GM18505 (cell line): ENCODE measurements at regions not wholly inside any gene's neighbourhood (a gene's known extent, or its start where the extent isn't known, plus 50 kb on each side); places are given as distances from the start of the nearest gene placed in this dataset.
"Not testable (repeated sequence)": the region's sequence is repeated elsewhere in the genome, so short reads cannot be mapped to it uniquely, and the experiment has no call there.

Experiments used
- ATAC-seq: cut with Tn5 transposase; IDR thresholded peaks from one replicate; pipeline ENCODE4 v1.9.1; 2021; ENCODE audit not compliant: unreplicated experiment
- POLR2A ChIP-seq: IDR thresholded peaks from 4 replicates; pipeline ENCODE4 v1.6.1; 2011; ENCODE audit warnings: borderline replicate concordance; ENCODE audit not compliant: insufficient read depth, insufficient read length; ENCODE audit errors: extremely low read depth

GRCh38 chr6:4670290-4670689 is 105.9 kb upstream of the CDYL start:
- TF ChIP-seq POLR2A = no peak
- ATAC-seq = no peak

GRCh38 chr6:4668271-4669179 is 107.7 kb upstream of the CDYL start:
- no peak for TF ChIP-seq POLR2A
- ATAC-seq = no peak

GRCh38 chr6:4667591-4667990 is 108.6 kb upstream of the CDYL start:
- TF ChIP-seq POLR2A = no peak
- ATAC-seq = no peak

GRCh38 chr6:4666886-4667513 is 109.2 kb upstream of the CDYL start:
- ATAC-seq = no peak

GRCh38 chr6:4665489-4666417 is 110.5 kb upstream of the CDYL start:
- no peak for TF ChIP-seq POLR2A
- no peak for ATAC-seq

More at GRCh38 chr6:4666886-4667513, 109.2 kb upstream of the CDYL start:
- TF ChIP-seq POLR2A = no peak

GRCh38 chr6:4664911-4665310 is 111.3 kb upstream of the CDYL start:
- ATAC-seq = no peak
- no peak for TF ChIP-seq POLR2A

GRCh38 chr6:4664117-4664626 is 112.0 kb upstream of the CDYL start:
- TF ChIP-seq POLR2A = no peak
- no peak for ATAC-seq

- TF ChIP-seq POLR2A = no peak
Observed at GRCh38 chr6:4662886-4663285, 113.3 kb upstream of the CDYL start.

GRCh38 chr6:4661391-4661790 is 114.8 kb upstream of the CDYL start:
- ATAC-seq = no peak
- TF ChIP-seq POLR2A = no peak

More at GRCh38 chr6:4662886-4663285, 113.3 kb upstream of the CDYL start:
- ATAC-seq = no peak

- no peak for ATAC-seq
- no peak for TF ChIP-seq POLR2A
Observed at GRCh38 chr6:4660377-4661321, 115.6 kb upstream of the CDYL start.

- not testable (repeated sequence) for ATAC-seq
Observed at GRCh38 chr6:4659719-4660118, 116.5 kb upstream of the CDYL start.

GRCh38 chr6:4658486-4658885 is 117.7 kb upstream of the CDYL start:
- no peak for TF ChIP-seq POLR2A
- ATAC-seq = no peak
